GM18907 (cell line): ENCODE measurements at regions not wholly inside any gene's neighbourhood (a gene's known extent, or its start where the extent isn't known, plus 50 kb on each side); places are given as distances from the start of the nearest gene placed in this dataset.
"Not testable (repeated sequence)": the region's sequence is repeated elsewhere in the genome, so short reads cannot be mapped to it uniquely, and the experiment has no call there.

Experiments used
- ATAC-seq: cut with Tn5 transposase; IDR thresholded peaks from one replicate; pipeline ENCODE4 v1.9.1; 2021; ENCODE audit warnings: mild to moderate bottlenecking, moderate library complexity; ENCODE audit not compliant: unreplicated experiment

- ATAC-seq: no peak
These were observed 180.2 kb upstream of the EOLA2 start for GRCh38 chrX:150118476-150118875.

DNA sequence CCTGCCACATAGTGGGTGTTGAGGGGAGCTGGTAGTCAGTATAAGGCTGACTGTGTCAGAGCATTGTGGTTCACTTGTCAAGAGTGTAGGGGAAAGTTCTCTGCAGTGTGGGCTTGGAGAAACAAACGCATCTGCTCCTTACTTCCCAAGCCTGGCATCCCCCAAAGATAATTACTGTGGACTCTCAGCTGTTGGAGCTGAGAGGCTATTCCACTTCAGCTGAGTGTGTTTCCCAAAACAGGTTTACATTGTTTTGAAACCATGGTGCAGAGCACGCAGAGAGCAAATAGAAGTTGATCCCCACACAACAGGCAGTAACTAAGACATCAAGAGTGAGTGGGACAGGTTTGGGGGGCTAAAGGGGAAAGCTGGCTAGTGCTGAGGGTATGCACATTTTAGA lies 181.0 kb upstream of the EOLA2 start:
- ATAC-seq: no peak

DNA sequence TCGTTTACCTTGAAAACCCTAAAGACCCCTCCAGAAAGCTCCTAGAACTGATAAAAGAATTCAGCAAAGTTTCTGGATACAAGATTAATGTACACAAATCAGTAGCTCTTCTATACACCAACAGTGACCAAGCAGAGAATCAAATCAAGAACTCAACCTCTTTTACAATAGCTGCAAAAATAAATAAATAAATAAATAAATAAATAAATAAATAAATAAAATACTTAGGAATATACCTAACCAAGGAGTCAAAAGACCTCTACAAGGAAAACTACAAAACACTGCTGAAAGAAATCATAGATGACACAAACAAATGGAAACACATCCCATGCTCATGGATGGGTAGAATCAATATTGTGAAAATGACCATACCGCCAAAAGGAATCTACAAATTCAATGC lies 186.8 kb upstream of the EOLA2 start:
- ATAC-seq: not testable (repeated sequence)

GRCh38 chrX:150127216-150127615 lies 188.9 kb upstream of the EOLA2 start:
- no peak for ATAC-seq

GRCh38 chrX:150143721-150144440 lies 205.6 kb upstream of the EOLA2 start:
- no peak for ATAC-seq

DNA sequence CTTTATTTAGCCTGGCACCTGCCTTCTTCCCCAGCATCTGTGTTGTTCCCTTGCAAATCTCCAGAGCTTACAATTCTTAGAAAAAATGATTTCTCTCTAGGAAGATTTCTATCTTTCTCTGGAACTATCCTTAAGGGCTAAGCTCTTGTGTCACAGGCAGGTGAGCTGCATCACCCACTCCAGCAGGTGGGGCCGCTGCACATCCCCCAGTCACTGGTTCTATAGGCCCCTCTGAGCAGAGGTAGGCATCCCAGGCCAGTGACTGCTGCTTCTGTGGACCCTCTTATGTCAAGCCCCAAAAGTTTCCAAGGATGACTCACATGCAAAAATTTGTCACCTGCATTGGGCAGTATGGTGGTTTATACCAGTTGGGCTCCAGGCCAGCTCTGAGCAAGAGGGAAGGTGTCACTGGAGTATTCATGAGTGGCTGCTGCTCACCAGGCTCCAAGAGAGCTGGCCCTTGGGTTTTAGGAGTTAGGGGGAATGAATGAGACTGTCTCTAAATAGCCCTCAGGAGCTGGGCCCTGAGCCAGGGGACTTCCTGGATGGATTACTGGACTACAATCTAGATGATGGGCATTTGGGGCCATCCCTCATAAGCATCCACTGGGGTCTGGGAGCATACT lies 208.1 kb upstream of the EOLA2 start:
- no peak for ATAC-seq

DNA sequence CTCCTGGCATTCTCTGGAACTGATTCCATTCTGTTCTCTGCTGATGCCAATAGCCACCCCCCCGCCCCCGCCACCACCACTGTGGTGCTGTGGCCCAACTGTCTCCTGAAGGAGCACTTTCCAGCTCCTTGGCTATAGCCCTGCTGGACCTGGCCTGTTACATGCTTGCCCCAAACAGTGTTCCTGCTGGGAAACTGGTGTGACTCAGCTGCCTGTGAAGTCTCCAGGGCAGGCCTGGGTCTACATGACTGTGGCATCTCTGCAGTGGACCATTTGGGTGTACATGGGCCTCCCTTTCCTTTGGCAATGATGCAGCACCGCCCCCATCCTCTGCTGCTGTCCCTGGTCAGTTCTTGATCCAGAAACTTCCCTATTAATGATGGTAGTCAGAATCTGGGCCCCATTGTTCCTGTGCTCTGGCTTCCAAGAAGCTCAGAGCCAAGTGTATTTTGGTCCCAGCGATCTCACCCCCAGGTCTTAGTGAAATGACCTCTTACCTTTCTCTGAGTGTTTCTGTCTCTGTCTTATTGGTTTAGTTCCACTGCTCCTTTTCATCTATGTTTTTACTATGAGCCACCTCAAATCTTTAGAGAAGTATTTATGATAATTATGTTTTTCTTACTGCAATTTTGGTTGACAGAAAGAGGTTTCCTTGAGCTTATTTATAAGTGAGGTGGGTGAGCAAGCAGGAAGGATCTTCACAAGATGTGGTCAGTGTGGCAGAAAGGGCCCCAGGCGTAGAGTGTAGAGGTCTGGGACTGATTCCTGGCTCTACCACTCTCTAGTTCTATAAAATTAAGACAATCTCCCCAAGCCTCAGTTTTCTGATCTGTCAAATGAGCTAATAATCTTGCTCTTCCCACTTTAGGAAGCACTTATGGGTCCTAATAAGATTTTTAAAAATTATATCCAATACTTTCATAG lies 210.7 kb upstream of the EOLA2 start:
- no peak for ATAC-seq

DNA sequence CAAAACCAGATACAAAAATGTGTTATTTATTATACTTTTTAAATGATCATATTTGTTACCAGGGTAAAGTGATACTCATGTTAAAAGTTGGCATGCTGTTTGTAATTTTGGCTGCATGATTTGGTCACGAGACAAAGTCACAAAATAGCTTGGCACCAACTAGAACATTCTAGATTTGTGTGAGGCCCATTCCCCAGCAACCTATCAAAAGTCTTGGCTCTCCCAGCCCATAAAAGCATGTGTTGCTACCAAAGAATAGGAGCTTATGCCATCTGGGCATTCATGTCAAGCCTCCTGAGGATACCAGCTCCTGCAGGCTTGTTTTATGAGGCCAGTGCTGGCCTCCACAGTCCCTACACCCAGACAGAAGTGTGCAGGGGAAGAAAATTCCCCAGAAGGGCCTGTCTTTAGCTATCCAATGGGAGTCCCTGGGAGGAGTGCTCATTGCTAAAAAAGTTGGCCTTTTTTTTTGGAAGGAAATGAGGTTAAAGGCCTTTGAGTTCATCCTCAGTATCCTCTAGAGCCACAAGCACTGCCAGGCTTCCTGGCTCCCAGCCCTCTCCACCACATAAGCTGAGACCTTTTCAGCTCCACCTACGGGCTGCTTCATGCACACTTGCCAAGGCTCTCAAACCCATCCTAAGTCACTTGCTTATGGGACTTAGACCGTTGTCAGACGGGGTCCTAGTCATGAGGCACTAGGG lies 211.9 kb upstream of the EOLA2 start:
- no peak for ATAC-seq

DNA sequence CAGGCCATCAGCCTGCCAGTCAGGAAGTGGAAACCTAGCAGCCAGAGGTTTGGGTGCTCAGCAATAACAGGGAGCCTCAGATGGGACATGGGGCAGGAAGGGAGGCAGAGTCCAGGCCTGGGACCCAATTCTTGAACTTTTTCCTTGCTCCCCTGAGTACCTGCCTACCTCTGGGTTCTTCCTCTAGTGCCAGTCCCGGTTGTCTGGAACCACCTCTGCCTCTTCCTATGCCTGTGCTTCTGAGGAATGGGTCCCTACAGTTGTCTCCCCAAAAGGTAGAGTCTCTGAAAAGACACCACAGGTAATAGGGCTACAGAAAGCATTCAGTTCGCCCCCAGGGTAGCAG lies 212.4 kb upstream of the MAMLD1 start:
- ATAC-seq: no peak

GRCh38 chrX:150152036-150152435 lies 211.1 kb upstream of the MAMLD1 start:
- no peak for ATAC-seq

- no peak for ATAC-seq
These were observed 210.6 kb upstream of the MAMLD1 start for GRCh38 chrX:150152546-150152945.

GRCh38 chrX:150155436-150156035 lies 207.6 kb upstream of the MAMLD1 start:
- no peak for ATAC-seq

DNA sequence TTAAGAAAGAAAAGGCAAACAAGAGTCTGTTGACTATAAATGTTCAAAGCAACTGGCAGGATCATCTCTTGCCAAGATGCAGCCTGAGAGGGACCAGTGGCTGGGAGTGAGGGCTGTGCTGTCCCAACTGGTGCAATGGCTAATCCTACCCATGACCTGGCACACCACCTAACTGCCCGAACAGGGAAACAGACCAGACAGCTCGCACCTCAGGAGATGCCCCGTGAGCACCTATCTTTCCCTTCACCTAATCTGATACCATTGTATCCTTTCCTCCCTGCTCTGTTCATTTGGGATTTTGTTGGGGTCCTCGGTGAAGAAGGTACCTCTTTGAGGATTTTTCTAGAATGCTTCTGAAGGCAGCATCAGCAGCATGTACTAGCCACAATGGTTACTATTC lies 206.5 kb upstream of the MAMLD1 start:
- no peak for ATAC-seq

DNA sequence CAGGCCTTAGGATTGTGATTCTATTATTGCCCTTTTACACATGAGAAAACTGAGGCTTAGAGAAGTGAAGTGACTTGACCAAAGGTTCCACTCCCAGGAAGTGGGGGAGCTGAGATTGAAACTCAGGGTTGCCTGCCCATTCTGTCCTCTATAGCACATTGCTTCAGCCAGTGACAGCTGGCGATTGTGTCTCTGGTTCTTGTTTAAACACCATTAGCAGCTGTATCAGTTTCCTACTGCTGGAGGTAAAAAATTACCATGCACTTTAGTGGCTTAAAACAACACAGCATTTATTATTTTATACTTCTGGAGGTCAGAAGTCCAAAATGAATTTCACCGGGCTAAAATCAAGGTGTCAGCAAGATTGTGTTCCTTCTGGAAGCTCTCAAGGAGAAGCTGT lies 205.8 kb upstream of the MAMLD1 start:
- no peak for ATAC-seq

DNA sequence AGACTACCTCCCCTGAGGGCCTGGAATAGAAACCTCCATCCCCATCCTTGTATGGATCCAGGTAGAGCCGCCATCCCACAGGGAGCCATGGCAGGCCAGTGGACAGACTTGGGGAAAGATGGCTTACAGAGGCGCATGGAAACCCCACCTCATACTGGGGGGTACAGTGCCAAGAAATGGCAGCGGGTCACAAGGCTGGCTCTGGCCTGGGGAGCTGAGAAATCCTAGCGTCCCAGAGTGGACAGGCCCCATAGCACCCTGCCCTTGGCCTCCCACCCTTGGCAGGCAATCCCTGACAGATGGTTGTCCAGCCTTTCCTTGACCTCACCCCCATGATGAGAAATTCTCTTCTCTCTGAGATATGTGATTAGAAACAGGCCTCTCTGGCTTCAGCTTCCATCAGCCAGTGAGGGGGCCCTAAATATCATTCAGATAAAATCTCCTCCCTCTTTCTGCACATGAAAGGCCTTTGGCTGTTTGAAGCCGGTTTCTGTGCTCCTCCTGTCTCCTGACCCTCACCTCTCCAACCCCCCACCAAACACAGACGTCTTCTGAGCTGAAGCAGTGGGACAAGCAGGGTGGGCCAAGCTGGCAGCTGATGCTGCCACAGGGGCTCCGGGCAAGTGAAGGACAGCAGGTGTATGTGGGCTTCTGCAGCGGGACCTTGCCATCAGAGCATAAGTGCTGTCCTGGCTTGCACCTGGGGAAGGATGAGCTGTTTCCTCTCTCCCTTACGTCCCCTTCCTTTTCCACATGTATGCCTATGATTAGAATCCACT lies 204.4 kb upstream of the MAMLD1 start:
- no peak for ATAC-seq

GRCh38 chrX:150159537-150159936 lies 203.6 kb upstream of the MAMLD1 start:
- no peak for ATAC-seq

DNA sequence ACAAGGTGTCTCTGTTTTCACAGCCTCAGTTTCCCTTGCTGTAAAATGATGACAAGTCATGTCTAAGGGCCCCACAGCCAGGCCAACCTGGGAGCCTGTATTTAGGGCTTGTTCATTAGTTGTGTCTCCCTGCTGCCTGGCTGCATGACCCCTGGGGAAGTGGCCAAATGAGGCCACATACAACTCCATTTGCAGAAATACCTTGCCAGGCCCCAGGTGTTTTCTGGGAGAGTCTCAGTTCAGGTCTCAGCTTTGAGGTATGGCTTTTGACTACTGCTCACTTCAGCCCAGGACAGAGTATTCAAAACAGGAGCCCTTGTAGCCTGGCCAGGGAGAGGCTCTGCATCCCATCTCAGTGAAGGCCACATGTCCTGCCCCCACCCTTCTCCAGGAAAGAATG lies 202.5 kb upstream of the MAMLD1 start:
- no peak for ATAC-seq

DNA sequence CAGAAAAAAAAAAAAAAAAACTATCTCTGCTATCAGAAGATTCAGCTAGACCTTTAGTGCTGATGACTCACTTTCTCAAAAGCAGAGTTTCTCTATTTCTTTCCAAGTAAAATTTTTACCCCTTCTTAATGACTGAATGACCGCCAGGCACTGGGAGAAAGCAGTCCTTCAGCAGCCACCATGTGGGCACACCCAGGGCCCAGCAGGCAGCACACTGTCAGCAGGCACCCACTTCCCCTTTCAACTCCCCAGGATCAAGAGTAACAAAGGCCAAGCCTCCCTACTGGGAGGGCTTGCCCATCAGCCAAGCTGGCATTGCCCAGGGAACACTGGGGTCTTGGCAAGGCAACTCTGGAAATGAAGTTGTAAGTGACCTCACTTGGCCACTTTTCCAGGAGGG lies 201.9 kb upstream of the MAMLD1 start:
- no peak for ATAC-seq

- no peak for ATAC-seq
These were observed 201.0 kb upstream of the MAMLD1 start for GRCh38 chrX:150162141-150162540.
